Skin epidermis (tissue), 12 donors: ENCODE measurements at regions not wholly inside any gene's neighbourhood (a gene's known extent, or its start where the extent isn't known, plus 50 kb on each side); places are given as distances from the start of the nearest gene placed in this dataset.
A peak's percentile ranks its signal among the peaks of the same experiment; 100 is the strongest.
"Not testable (repeated sequence)": the region's sequence is repeated elsewhere in the genome, so short reads cannot be mapped to it uniquely, and the experiment has no call there.

Source experiments
- H3K27ac ChIP-seq, 21 experiments: fragments of 200-600 bp; sonication (generic) in 11 of 21; one replicate each; pipeline ENCODE4 v1.5.0; 2020; ENCODE audit warnings: mild to moderate bottlenecking in 3 of 21, inconsistent platforms in 2 of 21, moderate library complexity in 2 of 21
- H3K4me3 ChIP-seq, 7 experiments: fragments of 200-600 bp; sonication (generic) in 2 of 7; one replicate each; pipeline ENCODE4 v1.5.0; 2020; ENCODE audit warnings: inconsistent platforms in 2 of 7, mild to moderate bottlenecking in 2 of 7, moderate library complexity in 1 of 7

DNA sequence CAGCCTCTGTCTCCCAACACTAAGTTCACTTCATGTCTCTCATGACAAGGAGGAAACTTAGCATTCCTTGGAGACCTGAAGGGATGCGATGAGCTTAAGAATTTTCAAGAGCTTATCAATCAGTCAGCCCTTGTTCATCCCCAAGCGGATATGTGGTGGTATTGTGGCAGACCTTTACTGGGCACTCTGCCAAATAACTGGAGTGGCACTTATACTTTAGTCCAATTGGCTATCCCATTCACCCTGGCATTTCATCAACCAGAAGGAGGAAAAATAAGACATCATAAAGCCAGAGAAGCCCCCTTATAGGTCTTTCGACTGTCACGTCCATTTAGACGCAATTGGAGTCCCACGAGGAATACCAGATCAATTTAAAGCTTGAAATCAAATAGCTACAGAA is 779.4 kb downstream of the FAM181B start:
- not testable (repeated sequence) for H3K4me3 ChIP-seq, H3K27ac ChIP-seq

DNA sequence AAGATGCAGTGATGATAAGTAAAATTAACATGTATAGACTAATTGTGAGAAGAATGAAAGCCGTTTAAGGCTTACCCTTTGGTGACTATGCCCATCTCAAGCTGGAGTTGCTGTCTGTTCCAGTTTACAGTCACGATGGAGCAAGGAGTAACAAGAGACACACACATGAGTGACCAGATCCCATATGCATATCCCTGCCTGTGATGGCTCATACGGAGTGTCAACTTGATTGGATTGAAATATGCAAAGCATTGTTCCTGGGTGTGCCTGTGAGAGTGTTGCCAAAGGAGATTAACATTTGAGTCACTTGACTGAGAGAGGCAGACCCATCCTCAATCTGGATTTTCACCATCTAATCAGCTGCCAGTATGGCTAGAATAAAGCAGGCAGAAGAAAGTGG is 786.8 kb downstream of the FAM181B start:
- no peak overlapping the region for H3K27ac ChIP-seq
- H3K4me3 ChIP-seq, result no peak overlapping the region

DNA sequence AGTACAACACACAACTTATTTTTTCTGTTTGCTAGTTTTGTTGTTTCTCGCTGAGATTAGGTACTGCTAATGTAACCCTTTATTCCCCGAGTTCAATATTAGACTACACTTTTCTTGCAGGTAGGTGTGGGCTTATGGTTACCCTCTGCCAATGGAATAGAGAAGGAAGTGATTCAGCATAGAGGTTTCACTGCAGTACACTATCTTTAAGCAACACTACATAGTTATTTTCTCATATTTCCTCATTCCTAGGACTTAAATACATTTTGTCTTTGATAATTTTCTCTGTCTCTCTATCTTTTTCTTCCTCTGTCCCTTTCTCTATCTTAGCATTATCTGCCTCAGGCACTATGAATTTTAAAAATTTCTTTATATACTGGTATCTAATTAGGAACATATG is 791.0 kb downstream of the FAM181B start:
- Histone ChIP-seq H3K4me3 (no peak overlapping the region), H3K27ac (no peak overlapping the region)

DNA sequence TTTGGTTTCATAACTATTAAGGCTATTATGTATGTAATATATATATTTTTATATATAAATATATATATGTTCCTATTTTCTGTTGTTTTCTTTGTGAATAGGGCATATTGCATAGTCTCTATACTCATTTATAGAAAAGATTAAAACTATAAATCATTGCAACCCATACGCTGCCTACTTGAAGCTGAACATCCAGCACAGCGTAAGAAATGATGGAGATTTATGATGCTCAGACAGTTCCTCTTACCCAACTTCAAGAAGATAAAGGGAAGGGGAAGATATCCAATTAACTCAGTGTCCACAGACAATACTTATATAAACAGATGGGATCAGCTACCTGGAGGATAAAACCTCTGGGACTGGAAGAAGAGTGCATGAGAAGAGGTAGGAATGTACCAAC is 791.7 kb downstream of the FAM181B start:
- H3K27ac ChIP-seq, result no peak overlapping the region
- no peak overlapping the region for H3K4me3 ChIP-seq

DNA sequence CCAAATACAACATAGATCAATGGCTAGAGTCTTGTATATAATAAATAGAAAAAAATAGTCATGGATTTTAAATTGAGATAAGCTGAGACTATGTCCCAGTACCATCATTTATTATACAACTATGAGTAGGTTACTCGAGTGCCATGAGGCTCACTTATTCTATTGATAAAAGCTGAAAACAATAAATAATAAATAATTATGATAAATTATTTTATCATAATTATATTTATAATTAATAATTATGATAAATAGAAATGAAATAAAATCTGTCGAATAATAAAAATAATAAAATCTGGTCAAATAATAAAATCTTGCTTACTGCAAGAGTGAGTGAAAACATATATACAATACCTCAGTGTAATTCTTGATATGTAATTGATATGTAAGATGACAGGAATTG is 801.4 kb downstream of the FAM181B start:
- no peak overlapping the region for H3K27ac ChIP-seq
- no peak overlapping the region for H3K4me3 ChIP-seq

DNA sequence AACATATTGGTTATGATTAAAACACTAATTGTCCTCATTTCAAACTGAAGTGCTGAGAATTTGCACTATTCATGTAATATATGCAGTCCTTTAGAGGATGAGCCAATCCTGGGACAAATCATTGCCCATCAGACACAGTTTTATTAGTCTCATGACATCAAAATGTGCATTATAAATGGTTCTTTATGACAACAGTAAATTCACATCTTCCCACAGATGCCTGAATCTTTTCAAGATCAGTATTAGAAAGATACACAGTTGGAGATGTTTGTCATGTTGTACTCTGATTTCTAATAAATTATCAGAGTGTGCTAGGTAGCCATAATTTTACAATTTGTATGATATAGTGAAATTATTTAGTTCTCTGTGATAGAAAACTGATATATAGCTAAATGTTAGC is 813.5 kb downstream of the FAM181B start:
- Histone ChIP-seq H3K27ac (no peak overlapping the region), H3K4me3 (no peak overlapping the region)

DNA sequence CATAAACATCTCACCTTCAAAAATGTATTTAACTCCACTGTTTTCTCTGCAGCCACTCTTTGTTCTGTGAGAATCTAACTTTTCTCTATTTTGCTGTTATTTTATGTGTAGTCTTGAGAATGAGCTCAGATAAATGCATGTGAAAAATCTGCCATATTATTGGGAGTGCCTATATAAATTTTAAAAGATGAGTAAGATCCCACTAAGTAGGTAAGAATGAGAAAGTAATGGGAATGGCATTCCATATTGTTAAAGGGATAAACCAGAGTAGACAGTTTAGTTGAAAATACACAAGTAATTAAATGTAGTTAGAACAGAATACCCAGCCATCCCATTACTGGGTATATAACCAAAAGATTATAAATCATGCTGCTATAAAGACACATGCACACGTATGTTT is 817.2 kb downstream of the FAM181B start:
- Histone ChIP-seq H3K4me3 (no peak overlapping the region), H3K27ac (no peak overlapping the region)

DNA sequence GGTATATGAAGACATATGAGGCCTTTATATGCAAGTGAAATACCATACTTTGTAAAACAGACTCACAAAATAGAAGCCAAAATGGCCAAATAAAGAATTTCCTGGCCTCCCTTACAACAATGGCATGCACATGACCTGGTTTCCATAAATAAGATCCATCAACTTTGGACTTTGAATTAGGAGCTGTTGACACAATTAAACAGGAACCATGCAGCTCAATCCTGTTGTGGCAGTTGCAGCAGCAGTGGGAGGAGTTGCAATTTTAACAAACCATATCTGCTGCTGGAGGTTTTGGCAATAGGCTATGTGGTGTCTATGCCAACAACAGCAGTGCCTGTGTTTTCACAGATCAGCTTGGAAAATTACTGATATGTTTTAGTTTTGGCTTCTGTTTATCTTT is 818.6 kb downstream of the FAM181B start:
- no peak overlapping the region for H3K27ac ChIP-seq
- H3K4me3 ChIP-seq, result no peak overlapping the region

DNA sequence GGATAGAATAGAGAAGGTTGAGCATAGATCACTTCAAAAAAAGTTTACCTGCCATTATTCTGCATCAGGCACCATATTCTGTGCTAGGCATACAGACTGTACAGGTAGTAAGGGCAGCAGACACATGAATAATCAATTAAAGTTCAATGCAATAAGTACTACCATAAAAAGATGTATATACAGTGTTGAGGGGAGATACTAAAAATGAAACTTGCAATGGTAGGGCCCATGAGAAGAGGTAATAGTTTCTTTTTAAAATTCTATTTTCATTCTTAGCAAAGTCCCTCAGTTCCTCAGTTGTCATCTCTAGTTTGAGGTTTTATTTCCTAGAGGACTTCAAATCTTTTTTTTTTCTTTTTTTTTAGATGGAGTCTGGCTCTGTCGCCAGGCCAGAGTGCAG is 819.9 kb downstream of the FAM181B start:
- Histone ChIP-seq H3K4me3 (no peak overlapping the region), H3K27ac (no peak overlapping the region)

DNA sequence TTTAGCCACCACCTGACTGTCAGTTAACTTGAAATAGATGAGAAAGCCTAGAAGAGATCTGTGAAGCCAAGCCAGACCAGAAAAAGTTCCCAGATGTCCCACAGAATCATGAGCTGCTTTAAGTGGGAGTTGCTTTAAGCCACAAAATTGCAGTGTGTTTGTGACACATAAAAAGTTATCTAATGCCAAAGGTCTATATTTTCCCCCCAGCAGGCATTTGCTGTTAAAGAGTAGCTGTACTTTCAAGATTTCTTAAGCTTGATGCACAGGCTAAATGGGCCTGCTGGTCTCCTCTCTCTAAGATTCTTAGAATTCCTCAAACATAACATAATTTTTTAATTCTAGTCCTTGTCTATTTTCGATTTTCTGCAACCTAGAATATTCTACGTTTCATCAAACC is 825.7 kb downstream of the FAM181B start:
- no peak overlapping the region for H3K27ac ChIP-seq
- no peak overlapping the region for H3K4me3 ChIP-seq

DNA sequence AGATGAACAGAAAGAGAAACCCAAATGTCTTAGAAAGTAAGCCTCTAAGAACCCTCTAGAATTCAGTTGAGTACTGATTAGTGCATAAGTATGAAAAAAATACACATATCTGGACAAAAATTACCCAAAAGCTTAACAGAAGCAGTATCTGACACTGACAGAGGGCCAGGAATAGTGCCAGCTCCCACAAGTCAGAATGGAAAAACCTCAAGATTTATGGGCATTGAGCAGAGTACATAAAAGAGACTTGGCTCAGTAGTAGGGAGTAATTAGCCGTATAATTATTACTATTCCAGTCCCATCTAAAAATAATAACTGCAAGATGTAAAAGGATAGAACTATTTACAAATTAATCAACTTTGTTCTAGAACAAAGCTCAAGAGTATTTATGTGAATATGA is 834.5 kb downstream of the FAM181B start:
- Histone ChIP-seq H3K4me3 (no peak overlapping the region), H3K27ac (no peak overlapping the region)

DNA sequence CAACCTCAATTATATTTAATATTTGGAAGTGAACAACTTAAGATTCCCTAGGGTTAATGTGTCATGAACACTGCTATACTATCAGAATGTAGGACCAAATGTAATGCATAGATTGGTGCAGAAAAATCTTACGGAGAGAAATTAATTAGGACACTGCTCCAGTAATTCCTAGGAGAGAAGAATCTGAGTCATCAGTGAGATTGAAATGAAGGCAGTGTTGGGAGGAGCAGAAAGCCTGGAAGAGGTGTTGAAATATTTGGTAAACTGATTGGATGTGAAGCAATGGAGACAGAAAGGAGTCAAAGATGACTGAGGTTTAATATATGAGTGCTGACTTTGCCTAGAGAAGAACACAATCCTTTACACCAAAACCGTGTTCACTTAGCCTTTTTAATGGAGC is 836.0 kb downstream of the FAM181B start:
- Histone ChIP-seq H3K27ac (no peak overlapping the region), H3K4me3 (no peak overlapping the region)

DNA sequence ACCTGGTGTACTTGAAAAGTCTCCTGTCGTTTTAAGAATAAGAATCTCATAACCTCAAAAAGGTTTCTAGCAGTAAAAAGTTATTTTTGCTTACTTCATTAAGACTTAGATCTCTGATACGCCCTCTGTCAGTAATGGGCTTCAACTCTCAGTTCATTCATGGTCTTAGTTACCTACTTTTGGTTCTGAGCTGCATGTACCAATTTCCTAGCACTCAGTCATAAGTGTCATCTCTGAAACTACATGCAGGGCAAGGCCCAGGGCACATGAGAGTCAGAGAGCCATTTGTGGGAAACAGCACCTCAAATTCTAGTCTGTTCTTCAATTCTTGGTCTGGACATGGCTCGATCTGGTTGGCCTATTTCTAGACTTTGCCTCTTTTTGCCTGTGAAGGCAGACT is 838.4 kb downstream of the FAM181B start:
- H3K27ac ChIP-seq, result no peak overlapping the region
- H3K4me3 ChIP-seq, result no peak overlapping the region

DNA sequence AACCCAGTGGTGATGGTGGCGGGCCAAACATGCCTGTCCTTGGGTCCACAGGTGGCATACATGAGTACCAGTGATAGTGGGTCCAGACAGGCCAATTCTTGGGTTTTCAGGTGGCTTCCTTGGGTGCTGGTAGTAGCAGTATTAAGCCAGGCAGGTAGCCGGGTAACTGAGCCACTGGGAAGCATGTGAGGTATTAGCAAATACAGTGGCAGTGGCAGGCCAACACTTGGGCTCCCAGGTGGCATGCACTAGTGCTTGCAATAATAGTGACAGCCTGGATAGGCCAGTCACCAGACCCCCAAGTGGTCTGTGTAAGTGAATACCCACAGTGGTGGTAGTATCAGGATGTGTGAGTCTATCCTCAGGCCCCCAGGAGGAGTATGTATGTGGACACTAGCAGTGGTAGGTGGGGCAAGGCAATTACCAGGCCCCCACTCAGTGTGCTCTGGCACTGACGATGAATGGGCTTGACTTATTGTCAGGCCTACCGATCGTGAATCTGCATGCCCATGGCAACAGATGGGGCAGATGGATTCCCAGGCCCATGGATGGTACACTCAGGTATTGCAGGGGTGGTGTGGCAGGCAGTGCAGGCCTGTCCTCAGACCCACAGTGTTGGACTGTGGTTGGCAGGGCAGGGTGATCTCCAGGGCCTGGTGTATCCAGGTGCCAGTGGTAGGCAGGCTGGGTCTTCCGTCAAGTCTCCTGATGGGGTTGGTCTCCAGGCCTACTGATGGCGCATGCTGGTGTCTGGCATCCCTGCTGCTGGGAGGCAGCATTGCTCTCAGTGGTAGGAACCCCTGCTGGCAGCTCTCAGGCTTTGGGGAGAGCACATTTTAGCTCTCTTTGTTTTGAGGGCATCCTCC is 840.7 kb downstream of the FAM181B start:
- Histone ChIP-seq H3K27ac (no peak overlapping the region), H3K4me3 (no peak overlapping the region)

DNA sequence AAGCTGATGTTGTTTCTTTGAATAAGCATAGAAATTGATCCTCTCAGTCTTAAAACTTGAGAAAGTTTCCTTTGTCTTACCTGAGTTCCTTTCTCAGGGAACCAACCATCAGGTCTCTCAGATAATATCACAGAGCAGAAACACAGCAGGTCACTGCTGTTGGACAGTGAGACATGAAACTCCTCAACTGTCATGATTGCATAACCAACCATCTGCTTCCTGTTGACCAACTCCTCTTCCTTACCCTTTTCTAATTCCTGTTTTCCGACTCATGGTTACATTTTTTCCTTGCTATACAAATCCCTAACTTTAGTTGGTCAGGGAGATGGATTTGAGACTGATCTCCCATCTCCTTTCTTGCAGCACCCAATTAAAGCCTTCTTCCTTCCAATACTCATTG is 845.3 kb downstream of the FAM181B start:
- H3K27ac ChIP-seq, result no peak overlapping the region
- H3K4me3 ChIP-seq, result no peak overlapping the region

DNA sequence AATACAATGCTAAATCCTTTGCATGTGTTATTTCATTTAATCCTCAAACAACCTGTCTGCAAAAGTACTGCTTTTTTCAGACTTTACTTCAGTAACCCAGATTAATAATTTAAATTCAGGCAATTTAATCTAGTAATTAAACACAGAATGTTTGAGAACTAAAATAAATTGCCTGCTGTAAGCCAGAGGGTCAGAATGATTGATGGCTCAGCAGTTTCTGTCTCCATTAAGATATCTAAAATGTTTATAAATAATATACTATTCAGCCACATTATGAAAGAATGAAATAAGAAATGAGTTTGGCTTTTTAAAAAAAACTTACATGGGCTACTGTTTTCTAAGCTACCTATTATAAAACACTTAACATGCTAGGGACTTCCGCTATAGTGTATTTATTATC is 846.0 kb downstream of the FAM181B start:
- Histone ChIP-seq H3K4me3 (no peak overlapping the region), H3K27ac (no peak overlapping the region)

DNA sequence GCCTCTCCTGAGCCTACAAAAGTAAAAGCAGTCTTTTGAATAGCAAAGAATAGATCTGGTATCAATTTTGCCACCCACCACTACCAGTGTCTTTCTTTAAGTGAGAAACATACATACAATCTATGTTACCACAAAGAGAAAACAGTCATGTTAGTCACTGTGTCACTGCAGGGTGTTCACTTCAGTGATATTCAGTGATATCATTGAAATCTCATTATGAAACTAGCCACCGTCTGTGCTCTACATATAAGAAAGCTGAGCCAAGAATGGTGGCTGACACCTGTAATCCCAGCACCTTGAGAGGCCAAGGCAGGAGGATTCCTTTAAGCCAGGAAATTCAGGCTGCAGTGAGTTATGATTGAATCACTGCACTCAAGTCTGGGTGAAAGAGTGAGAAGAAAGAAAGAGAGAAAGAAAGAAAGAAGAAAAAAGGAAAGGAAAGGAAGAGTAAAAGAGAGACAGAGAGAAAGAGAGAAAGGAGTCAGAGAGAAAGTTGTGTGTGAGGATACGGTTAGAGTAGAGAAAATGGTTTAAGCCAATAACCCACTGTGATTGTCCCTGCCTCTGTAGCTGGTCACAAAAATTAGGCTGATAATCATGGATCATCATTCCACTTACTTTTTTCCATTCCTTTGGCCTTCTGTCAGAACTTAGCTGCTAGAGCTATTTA is 847.1 kb downstream of the FAM181B start:
- Histone ChIP-seq H3K4me3 (no peak overlapping the region), H3K27ac (no peak overlapping the region)

DNA sequence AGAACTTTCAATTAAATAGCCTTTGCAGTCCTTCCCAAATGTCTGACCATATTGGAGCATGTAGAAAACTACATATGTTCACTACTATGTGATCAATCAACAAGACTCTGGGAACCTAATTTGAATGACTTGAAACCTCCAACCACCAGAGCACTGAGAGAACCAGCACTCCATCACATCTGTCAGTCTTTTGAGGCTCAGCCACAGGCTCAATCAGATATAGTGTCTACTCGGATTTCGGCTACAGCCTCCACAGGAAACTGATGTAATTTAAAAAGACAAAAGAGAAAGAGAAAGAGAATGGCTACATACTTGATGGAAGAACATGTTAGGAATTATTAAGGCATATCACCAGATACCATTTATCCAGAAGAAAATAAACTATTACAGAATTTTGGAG is 859.0 kb downstream of the FAM181B start:
- Histone ChIP-seq H3K27ac (no peak overlapping the region), H3K4me3 (no peak overlapping the region)

DNA sequence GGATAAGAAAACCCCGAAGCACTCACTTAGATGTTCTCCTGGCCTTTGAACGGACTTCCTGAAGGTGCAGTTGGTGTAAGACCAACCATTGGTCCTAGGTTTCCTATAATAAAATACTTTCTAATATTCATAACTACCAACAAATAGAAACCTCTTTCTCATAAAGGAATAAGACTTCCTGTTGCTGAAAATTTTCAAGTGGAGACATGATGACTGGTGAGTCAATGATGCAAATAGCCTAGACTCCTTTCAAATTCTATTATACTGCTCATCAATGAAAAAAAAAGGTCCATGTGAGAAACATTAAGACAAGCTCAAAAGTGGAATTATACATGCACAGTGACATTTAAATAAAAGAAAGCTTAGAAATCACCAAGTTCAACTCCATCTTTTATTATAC is 862.8 kb downstream of the FAM181B start:
- Histone ChIP-seq H3K27ac (peak overlapping the region in 2 of 21 experiments; percentile 62 to 75), H3K4me3 (no peak overlapping the region)

DNA sequence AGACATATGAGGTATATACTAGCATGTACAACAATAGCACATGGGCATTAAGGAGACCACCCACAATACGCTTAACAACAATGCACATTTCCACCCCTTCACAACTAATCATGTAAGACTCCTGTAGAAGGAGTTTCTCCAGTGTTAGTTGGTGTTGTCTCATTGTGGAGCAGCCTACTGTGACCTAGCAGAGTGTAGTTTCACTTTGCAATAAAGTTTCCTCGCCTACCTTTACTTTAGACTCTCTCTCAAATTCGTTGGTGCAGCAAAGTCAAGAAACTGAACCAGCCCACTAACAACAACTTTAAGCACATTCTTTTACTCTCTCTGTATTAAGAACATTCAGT is 863.6 kb downstream of the FAM181B start:
- Histone ChIP-seq H3K27ac (peak overlapping the region in 4 of 21 experiments; percentile 42 to 75 (median 58)), H3K4me3 (no peak overlapping the region)

DNA sequence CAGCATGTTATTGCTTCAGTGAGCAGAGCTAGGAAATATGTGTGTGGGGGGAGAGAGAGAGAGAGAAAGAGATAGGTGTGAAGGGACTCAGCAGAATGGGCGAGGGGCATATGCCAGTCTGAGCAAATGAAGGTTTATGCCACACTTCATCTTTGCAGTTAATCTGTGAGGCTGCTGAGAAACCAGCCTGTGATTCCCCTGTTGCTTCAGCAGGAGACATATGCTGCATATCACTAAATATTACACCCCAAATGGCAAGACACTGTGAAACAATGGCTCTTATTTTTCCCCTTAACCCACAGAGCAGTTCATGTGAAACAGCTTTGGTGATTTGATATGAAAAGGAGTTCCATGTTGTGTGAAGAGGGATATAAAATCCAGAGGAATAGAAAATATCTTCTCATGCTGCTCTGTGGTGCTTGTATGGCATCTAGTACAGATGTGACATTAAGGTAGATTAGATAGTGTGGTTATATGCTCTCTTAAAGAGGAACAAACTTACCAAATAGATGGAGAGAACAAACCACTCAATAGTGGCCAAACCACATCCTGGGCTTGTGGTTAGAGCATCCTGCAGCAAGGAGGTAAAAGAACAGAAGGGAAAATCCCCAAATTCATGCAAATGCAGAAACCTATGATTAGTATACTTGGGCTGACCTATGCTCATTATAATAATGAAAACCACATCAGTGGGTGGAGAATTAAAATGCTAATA is 864.2 kb downstream of the FAM181B start:
- H3K27ac ChIP-seq, result peak overlapping the region in 2 of 21 experiments; percentile 12 to 61
- no peak overlapping the region for H3K4me3 ChIP-seq
